Mesenchymal stem cell (in vitro differentiated cells and primary cell): ENCODE measurements at regions not wholly inside any gene's neighbourhood (a gene's known extent, or its start where the extent isn't known, plus 50 kb on each side); places are given as distances from the start of the nearest gene placed in this dataset.

ENCODE experiments used
- DNase-seq: peaks from one replicate; pipeline ENCODE4 v3.0.0-alpha.2; 2013
- H2AFZ ChIP-seq: one replicate; pipeline ENCODE4 v1.6.1; 2013; ENCODE audit warnings: low read depth, mild to moderate bottlenecking, control low read depth, inconsistent platforms, low read length, moderate library complexity
- H2AK5ac ChIP-seq: 2 replicates; pipeline ENCODE4 v1.6.1; 2013; ENCODE audit warnings: low read length, moderate library complexity, mild to moderate bottlenecking, inconsistent platforms; ENCODE audit not compliant: severe bottlenecking
- H2BK120ac ChIP-seq: one replicate; pipeline ENCODE4 v1.6.1; 2013; ENCODE audit warnings: low read depth, mild to moderate bottlenecking, inconsistent platforms, low read length, moderate library complexity
- H2BK12ac ChIP-seq, 2 experiments: one replicate each; pipeline ENCODE4 v1.6.1; 2013; ENCODE audit warnings: inconsistent platforms in 2 of 2, low read length in 2 of 2, mild to moderate bottlenecking in 2 of 2, moderate library complexity in 2 of 2, control low read depth in 1 of 2
- H2BK15ac ChIP-seq: one replicate; pipeline ENCODE4 v1.6.1; 2013; ENCODE audit warnings: mild to moderate bottlenecking, low read depth, inconsistent platforms; ENCODE audit not compliant: poor library complexity, severe bottlenecking
- H2BK5ac ChIP-seq: 2 replicates; pipeline ENCODE4 v1.6.1; 2013; ENCODE audit warnings: low read depth, mild to moderate bottlenecking, low read length, control low read depth, inconsistent platforms; ENCODE audit not compliant: poor library complexity, severe bottlenecking
- H3K14ac ChIP-seq, 2 experiments: one replicate each; pipeline ENCODE4 v1.6.1; 2013; ENCODE audit warnings: inconsistent platforms in 2 of 2, low read length in 2 of 2, control low read depth in 1 of 2, mild to moderate bottlenecking in 1 of 2, moderate library complexity in 1 of 2
- H3K18ac ChIP-seq, 2 experiments: one replicate each; pipeline ENCODE4 v1.6.1; 2013; ENCODE audit warnings: inconsistent platforms in 2 of 2, low read length in 2 of 2, control low read depth in 1 of 2, low read depth in 1 of 2, mild to moderate bottlenecking in 1 of 2
- H3K23ac ChIP-seq, 2 experiments: one replicate each; pipeline ENCODE4 v1.6.1; 2013; ENCODE audit warnings: inconsistent platforms in 2 of 2, low read length in 2 of 2, mild to moderate bottlenecking in 2 of 2, moderate library complexity in 2 of 2, control low read depth in 1 of 2
- H3K27ac ChIP-seq: 2 replicates; pipeline ENCODE4 v1.5.1; 2013; ENCODE audit warnings: mild to moderate bottlenecking, moderate library complexity, low read length, control low read depth, inconsistent platforms; ENCODE audit not compliant: poor library complexity, severe bottlenecking
- H3K27me3 ChIP-seq, 2 experiments: 2 replicates each; pipeline versions ENCODE4 v1.6.1 to v1.7.0; 2013; ENCODE audit warnings: low read length in 2 of 2, mild to moderate bottlenecking in 2 of 2, moderate library complexity in 2 of 2, control low read depth in 1 of 2, inconsistent platforms in 1 of 2; ENCODE audit not compliant: control insufficient read depth in 1 of 2, insufficient read depth in 1 of 2
- H3K36me3 ChIP-seq, 2 experiments: 2 replicates each; pipeline versions ENCODE4 v1.6.1 to v1.7.0; 2013; ENCODE audit warnings: low read length in 2 of 2, control low read depth in 1 of 2, inconsistent platforms in 1 of 2, low read depth in 1 of 2, mild to moderate bottlenecking in 1 of 2; ENCODE audit not compliant: insufficient read depth in 2 of 2, control insufficient read depth in 1 of 2
- H3K4ac ChIP-seq, 2 experiments: one replicate each; pipeline ENCODE4 v1.6.1; 2013; ENCODE audit warnings: inconsistent platforms in 2 of 2, low read length in 2 of 2, mild to moderate bottlenecking in 2 of 2, moderate library complexity in 2 of 2, control low read depth in 1 of 2, low read depth in 1 of 2
- H3K4me1 ChIP-seq: 2 replicates; pipeline ENCODE4 v1.6.1; 2013; ENCODE audit warnings: low read depth, low read length, control low read depth; ENCODE audit not compliant: control insufficient read depth, insufficient read depth
- H3K4me2 ChIP-seq: 2 replicates; pipeline ENCODE4 v1.6.1; 2013; ENCODE audit warnings: low read length, mild to moderate bottlenecking, inconsistent platforms; ENCODE audit not compliant: poor library complexity, severe bottlenecking
- H3K4me3 ChIP-seq, 2 experiments: 2 replicates each; pipeline versions ENCODE4 v1.5.1 to v1.7.0; 2013; ENCODE audit warnings: low read length in 2 of 2, mild to moderate bottlenecking in 2 of 2, control low read depth in 1 of 2, low read depth in 1 of 2; ENCODE audit not compliant: insufficient read depth in 1 of 2
- H3K79me1 ChIP-seq: replicated peaks from 2 replicates; pipeline ENCODE4 v1.6.1; 2013; ENCODE audit warnings: mild to moderate bottlenecking, control low read depth, low read length, inconsistent platforms; ENCODE audit not compliant: poor library complexity, severe bottlenecking
- H3K9ac ChIP-seq: 2 replicates; pipeline ENCODE4 v1.7.0; 2013; ENCODE audit warnings: mild to moderate bottlenecking, low read length, moderate library complexity
- H3K9me3 ChIP-seq: 2 replicates; pipeline ENCODE4 v1.7.0; 2013; ENCODE audit warnings: mild to moderate bottlenecking, low read length; ENCODE audit not compliant: control insufficient read depth
- H4K8ac ChIP-seq: one replicate; pipeline ENCODE4 v1.6.1; 2013; ENCODE audit warnings: inconsistent platforms, mild to moderate bottlenecking, low read length, moderate library complexity
- H4K91ac ChIP-seq: one replicate; pipeline ENCODE4 v1.6.1; 2013; ENCODE audit warnings: mild to moderate bottlenecking, low read length, inconsistent platforms
- WGBS: methylation state at CpG from one replicate; pipeline ENCODE4 v1.1.7; 2013; ENCODE audit warnings: mixed read lengths; 5-methylcytosine and 5-hydroxymethylcytosine counted together

DNA sequence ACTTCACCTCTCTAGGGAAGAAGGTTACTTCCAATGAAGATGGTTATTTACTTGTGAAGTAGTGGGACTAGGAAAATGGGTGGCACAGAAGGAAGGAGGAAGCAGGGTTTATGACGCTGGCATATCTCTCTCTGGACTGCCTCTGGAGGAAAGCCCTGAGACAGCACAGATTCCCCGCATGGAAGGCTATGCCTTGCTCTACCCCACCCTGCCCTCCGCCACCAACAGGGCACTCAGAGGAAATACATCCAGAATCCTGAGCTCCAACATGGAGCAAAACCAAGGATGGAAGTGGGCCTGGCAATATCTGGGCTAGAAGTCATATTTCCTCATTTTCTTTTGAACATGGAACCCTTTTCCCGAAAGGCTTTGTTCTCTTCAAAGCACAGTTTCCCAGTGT is 346.9 kb downstream of the ZSWIM6 start:
- no peak overlapping the region for H2AFZ ChIP-seq
- no peak overlapping the region for H3K14ac ChIP-seq
- H2BK12ac ChIP-seq: no peak overlapping the region
- no peaks in the 10 kb centered on the region for H3K4me1 ChIP-seq
- H3K4me2 ChIP-seq: no peak overlapping the region
- no peak overlapping the region for H4K91ac ChIP-seq
- H3K36me3 ChIP-seq: no peaks in the 10 kb centered on the region
- H2AK5ac ChIP-seq: no peak overlapping the region
- H3K23ac ChIP-seq: no peak overlapping the region
- 58% methylated on average over 4 of the region's 4 CpGs for WGBS
- no peak overlapping the region for H2BK15ac ChIP-seq
- H3K27me3 ChIP-seq: peaks cover 5 to 57% of the 10 kb centered on the region in 2 experiments
- no peak overlapping the region for H3K4ac ChIP-seq
- no peak overlapping the region for H3K18ac ChIP-seq
- H3K4me3 ChIP-seq: no peak overlapping the region
- no peak for DNase-seq
- H2BK120ac ChIP-seq: no peak overlapping the region
- H3K79me1 ChIP-seq: no peaks in the 10 kb centered on the region
- no peak overlapping the region for H3K27ac ChIP-seq
- H3K9me3 ChIP-seq: no peaks in the 10 kb centered on the region
- no peak overlapping the region for H2BK5ac ChIP-seq
- H4K8ac ChIP-seq: no peak overlapping the region
- H3K9ac ChIP-seq: no peak overlapping the region

GRCh38 chr5:61679562-61679961 is 347.5 kb downstream of the ZSWIM6 start:
- WGBS: 56% methylated on average over 2 of the region's 3 CpGs
- Histone ChIP-seq H3K14ac (no peak overlapping the region), H3K9ac (no peak overlapping the region), H2AFZ (no peak overlapping the region), H3K4me3 (no peak overlapping the region), H3K18ac (no peak overlapping the region), H3K27me3 (peaks cover 7 to 51% of the 10 kb centered on the region in 2 experiments), H2BK120ac (no peak overlapping the region), H3K27ac (no peak overlapping the region), H3K79me1 (no peaks in the 10 kb centered on the region), H3K9me3 (no peaks in the 10 kb centered on the region), H3K23ac (no peak overlapping the region), H3K4ac (no peak overlapping the region), H4K8ac (no peak overlapping the region), H2BK5ac (no peak overlapping the region), H4K91ac (no peak overlapping the region), H3K4me1 (no peaks in the 10 kb centered on the region), H2BK15ac (no peak overlapping the region), H2BK12ac (no peak overlapping the region), H3K4me2 (no peak overlapping the region), H2AK5ac (no peak overlapping the region), H3K36me3 (no peaks in the 10 kb centered on the region)
- no peak for DNase-seq

DNA sequence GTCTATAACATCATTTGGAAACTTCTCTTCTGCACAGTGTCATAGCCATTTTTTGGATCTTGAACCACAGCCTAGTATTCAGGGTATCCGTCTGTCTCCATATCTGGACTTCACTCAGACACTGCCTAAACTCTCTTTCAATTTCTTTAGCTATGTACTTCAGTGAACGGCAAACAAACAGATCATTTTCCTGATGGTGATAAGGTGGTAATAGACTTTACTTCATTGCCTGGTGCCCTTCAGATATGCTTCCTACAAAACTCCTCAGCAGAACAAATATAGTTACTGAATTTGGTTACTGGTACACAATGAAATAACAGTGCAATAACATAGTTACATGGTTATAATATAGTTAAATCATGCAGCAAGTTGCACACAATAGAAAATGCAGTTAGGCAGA is 348.2 kb downstream of the ZSWIM6 start:
- DNase-seq: no peak
- no peaks in the 10 kb centered on the region for H3K4me1 ChIP-seq
- H3K27ac ChIP-seq: no peak overlapping the region
- H3K4me2 ChIP-seq: no peak overlapping the region
- H2BK15ac ChIP-seq: no peak overlapping the region
- no peak overlapping the region for H3K9ac ChIP-seq
- H3K79me1 ChIP-seq: no peaks in the 10 kb centered on the region
- H3K14ac ChIP-seq: no peak overlapping the region
- H4K91ac ChIP-seq: no peak overlapping the region
- H2BK120ac ChIP-seq: no peak overlapping the region
- H3K23ac ChIP-seq: no peak overlapping the region
- peaks cover 12 to 47% of the 10 kb centered on the region in 2 experiments for H3K27me3 ChIP-seq
- H2BK12ac ChIP-seq: no peak overlapping the region
- WGBS: 80% methylated on average over 1 of the region's 2 CpGs
- no peak overlapping the region for H3K4ac ChIP-seq
- no peak overlapping the region for H3K4me3 ChIP-seq
- H2AFZ ChIP-seq: no peak overlapping the region
- H2AK5ac ChIP-seq: no peak overlapping the region
- no peak overlapping the region for H3K18ac ChIP-seq
- H3K9me3 ChIP-seq: no peaks in the 10 kb centered on the region
- H3K36me3 ChIP-seq: no peaks in the 10 kb centered on the region
- H2BK5ac ChIP-seq: no peak overlapping the region
- H4K8ac ChIP-seq: no peak overlapping the region

GRCh38 chr5:61683148-61683547 is 351.1 kb downstream of the ZSWIM6 start:
- Histone ChIP-seq H4K91ac (no peak overlapping the region), H2BK12ac (no peak overlapping the region), H2BK15ac (no peak overlapping the region), H3K79me1 (no peaks in the 10 kb centered on the region), H3K4ac (no peak overlapping the region), H3K36me3 (no peaks in the 10 kb centered on the region), H3K14ac (no peak overlapping the region), H2AK5ac (no peak overlapping the region), H3K23ac (no peak overlapping the region), H3K9me3 (no peaks in the 10 kb centered on the region), H3K18ac (no peak overlapping the region), H2BK120ac (no peak overlapping the region), H4K8ac (no peak overlapping the region), H3K27me3 (peaks cover 12 to 42% of the 10 kb centered on the region in 2 experiments), H3K27ac (no peak overlapping the region), H2AFZ (no peak overlapping the region), H3K9ac (no peak overlapping the region), H3K4me3 (no peak overlapping the region), H3K4me1 (no peaks in the 10 kb centered on the region), H2BK5ac (no peak overlapping the region), H3K4me2 (no peak overlapping the region)
- WGBS: 77% methylated on average over 5 of the region's 5 CpGs
- DNase-seq: no peak
